HEK293T (cell line): ENCODE measurements at regions not wholly inside any gene's neighbourhood (a gene's known extent, or its start where the extent isn't known, plus 50 kb on each side); places are given as distances from the start of the nearest gene placed in this dataset.

Source experiments
- ARNT ChIP-seq: fragments of 450-650 bp; IDR thresholded peaks from 2 replicates; pipeline ENCODE4 v1.6.1; 2017; ENCODE audit warnings: mild to moderate bottlenecking
- FOXM1 ChIP-seq: fragments of 450-650 bp; IDR thresholded peaks from 2 replicates; pipeline ENCODE4 v1.6.1; 2017; ENCODE audit warnings: mild to moderate bottlenecking, borderline replicate concordance
- L3MBTL2 ChIP-seq: fragments of 450-650 bp; conservative IDR thresholded peaks from 2 replicates; pipeline ENCODE4 v1.6.1; 2016; ENCODE audit warnings: mild to moderate bottlenecking
- LEF1 ChIP-seq: fragments of 450-650 bp; IDR thresholded peaks from 2 replicates; pipeline ENCODE4 v1.6.1; 2017; ENCODE audit warnings: mild to moderate bottlenecking, borderline replicate concordance
- SP1 ChIP-seq: fragments of 450-650 bp; IDR thresholded peaks from 2 replicates; pipeline ENCODE4 v1.6.1; 2017

GRCh38 chr11:106614262-106614661 is 404.0 kb downstream of the GUCY1A2 start:
- TF ChIP-seq LEF1 (no peak), SP1 (no peak), FOXM1 (no peak), L3MBTL2 (no peak), ARNT (no peak)
